Mesodermal cell (in vitro differentiated cells): ENCODE measurements at regions not wholly inside any gene's neighbourhood (a gene's known extent, or its start where the extent isn't known, plus 50 kb on each side); places are given as distances from the start of the nearest gene placed in this dataset.

Source experiments
- H3K27ac ChIP-seq: 2 replicates; pipeline ENCODE4 v1.7.0; 2013; ENCODE audit warnings: mild to moderate bottlenecking, low read depth, low read length, moderate library complexity; ENCODE audit not compliant: severe bottlenecking
- H3K36me3 ChIP-seq: 2 replicates; pipeline ENCODE4 v1.7.1; 2013; ENCODE audit warnings: mild to moderate bottlenecking, low read length, moderate library complexity; ENCODE audit not compliant: control insufficient read depth, insufficient read depth
- H3K4me1 ChIP-seq: one replicate; pipeline ENCODE4 v1.7.1; 2013; ENCODE audit warnings: mild to moderate bottlenecking, low read length; ENCODE audit not compliant: insufficient read depth, control insufficient read depth, poor library complexity, severe bottlenecking
- H3K4me3 ChIP-seq: 2 replicates; pipeline ENCODE4 v1.7.0; 2013; ENCODE audit warnings: low read length, control low read depth, mild to moderate bottlenecking; ENCODE audit not compliant: insufficient read depth, poor library complexity, severe bottlenecking; ENCODE audit errors: extremely low read depth
- H3K9me3 ChIP-seq: 2 replicates; pipeline ENCODE4 v1.7.1; 2013; ENCODE audit warnings: mild to moderate bottlenecking, low read length, moderate library complexity; ENCODE audit not compliant: control insufficient read depth
- WGBS, 2 experiments: methylation state at CpG; one replicate each; pipeline ENCODE4 v1.1.5; 2013; ENCODE audit warnings: missing lambda C conversion rate in 2 of 2; ENCODE audit not compliant: insufficient coverage in 2 of 2; 5-methylcytosine and 5-hydroxymethylcytosine counted together

DNA sequence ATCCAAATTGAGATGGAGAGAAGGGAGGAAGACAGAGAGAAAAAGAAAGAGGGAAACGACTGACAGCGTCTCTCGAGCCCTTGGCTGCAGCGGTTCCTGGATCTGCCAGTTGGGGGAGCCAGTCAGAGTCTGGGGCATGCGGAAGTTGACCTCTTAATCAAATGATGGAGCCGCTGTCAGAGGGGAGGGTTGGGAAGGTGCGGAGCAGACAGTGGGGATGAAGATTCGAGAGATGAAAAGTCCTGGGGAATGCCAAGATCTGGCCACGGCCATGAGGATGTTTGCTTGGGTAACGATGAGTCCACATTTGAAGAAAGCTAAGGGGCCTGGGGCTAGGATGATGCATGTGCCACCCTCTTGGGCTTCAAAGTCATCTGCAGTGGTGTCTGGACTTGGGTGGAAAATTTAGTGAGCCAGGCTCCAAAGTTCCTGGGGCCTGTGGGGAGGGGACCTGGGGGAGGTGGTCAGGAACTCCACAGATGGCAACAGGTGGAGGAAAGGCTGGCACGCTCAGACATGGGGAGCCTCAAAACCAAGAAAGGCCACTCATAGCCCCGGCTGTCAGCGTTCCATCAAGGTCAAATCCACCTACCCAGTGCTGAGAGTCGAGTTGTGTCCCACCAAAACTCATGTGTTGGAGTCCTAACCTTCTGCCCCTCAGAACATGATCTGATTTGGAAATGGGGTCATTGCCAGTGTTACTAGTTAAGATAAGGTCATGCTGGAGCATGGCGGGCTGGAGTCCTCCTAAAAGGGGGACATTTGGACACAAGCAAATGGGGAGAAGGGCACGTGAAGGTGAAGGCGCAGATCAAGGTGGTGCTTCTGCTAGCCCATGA is 200.1 kb downstream of the NDUFA10 start:
- Histone ChIP-seq H3K27ac (no peak overlapping the region), H3K36me3 (no peaks in the 10 kb centered on the region), H3K4me1 (no peaks in the 10 kb centered on the region), H3K4me3 (no peak overlapping the region), H3K9me3 (no peaks in the 10 kb centered on the region)
- 84 to 88% methylated on average over 17 of the region's 17 CpGs for WGBS, 2 experiments

DNA sequence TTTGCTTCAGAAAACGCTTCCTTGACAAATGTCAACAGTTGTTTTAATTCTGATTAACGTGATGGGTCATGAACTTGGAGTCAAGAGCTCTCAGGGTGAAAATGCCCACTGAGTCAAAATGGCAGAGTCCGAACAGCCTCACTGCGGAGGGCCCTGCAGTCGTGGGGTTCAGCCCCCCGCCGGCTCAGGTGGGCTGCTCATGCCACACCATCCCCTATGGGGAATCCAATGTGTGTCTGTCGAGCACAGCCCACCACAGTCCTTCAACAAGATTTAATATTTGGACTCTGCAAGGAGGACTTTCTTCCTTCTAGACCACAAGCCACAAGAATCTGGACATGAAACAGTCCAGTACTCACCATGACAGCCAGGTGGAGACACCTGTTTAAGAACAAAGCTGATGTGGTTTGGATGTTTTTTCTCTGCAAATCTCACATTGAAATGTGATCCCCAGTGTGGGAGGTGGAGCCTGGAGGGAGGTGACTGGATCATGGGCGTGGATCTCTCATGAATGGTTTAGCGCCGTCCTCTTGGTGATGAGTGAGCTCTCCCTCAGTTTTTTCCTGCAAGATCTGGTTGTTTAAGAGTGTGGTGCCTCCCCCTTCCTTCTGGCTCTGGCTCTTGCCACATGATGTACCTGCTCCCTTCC is 201.0 kb downstream of the NDUFA10 start:
- no peak overlapping the region for H3K4me3 ChIP-seq
- no peaks in the 10 kb centered on the region for H3K36me3 ChIP-seq
- WGBS, 2 experiments: 74 to 78% methylated on average over 10 of the region's 11 CpGs
- H3K9me3 ChIP-seq: no peaks in the 10 kb centered on the region
- no peaks in the 10 kb centered on the region for H3K4me1 ChIP-seq
- H3K27ac ChIP-seq: no peak overlapping the region

DNA sequence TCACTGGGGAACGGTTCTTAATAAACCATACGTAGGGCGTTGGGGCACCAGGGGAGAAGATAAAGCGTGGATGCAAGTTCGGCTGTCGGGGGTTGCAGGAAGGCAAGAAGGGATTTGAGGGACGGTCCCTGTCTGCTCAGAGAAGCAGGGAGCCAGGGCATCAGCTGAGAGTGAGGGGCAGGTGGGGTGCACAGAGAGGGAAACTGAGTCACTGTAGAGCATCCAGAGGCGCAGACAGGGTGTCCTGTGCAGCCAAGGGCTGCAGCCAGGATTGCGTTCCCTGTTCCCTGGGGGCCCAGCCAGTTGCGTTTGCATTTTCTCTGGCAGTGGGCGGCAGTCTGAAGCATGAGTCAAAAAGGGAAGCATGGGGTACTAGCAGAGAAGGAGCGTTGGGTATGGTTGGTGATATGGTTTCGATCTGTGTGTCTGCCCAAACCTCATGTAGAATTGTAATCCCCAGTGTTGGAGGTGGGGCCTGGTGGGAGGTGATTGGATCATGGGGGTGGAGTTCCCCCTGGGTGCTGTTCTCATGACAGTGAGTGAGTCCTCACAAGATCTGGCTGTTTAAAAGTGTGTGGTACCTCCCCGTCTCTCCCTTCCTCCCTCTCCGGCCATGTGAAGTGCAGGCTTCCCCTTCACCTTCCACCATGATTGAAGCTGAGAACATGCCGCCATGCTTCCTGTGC is 202.9 kb downstream of the NDUFA10 start:
- Histone ChIP-seq H3K4me3 (no peak overlapping the region), H3K4me1 (no peaks in the 10 kb centered on the region), H3K9me3 (no peaks in the 10 kb centered on the region), H3K36me3 (no peaks in the 10 kb centered on the region), H3K27ac (no peak overlapping the region)
- WGBS, 2 experiments: 88 to 92% methylated on average over 13 to 15 of the region's 16 CpGs

DNA sequence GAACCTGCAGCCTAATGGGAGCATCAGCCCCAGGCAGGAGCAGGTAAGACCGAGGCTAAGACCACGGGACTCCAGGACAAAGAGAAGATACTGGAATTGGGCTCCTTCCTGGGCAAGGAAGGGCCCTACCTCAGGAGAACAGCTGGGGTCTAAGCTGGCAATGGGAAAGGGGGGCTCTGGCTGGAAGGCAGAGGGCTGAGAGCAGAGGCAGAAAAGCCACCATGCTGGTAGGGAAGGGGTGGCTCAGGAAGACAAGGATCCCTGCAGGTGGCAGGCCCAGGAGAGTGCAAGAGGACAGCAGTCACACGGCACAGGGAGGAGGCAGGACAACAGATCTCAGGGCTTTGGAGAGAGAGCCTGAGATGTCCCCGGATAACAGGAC is 203.5 kb downstream of the NDUFA10 start:
- no peaks in the 10 kb centered on the region for H3K4me1 ChIP-seq
- 73 to 83% methylated on average over 4 of the region's 4 CpGs for WGBS, 2 experiments
- H3K4me3 ChIP-seq: no peak overlapping the region
- no peaks in the 10 kb centered on the region for H3K9me3 ChIP-seq
- H3K36me3 ChIP-seq: no peaks in the 10 kb centered on the region
- H3K27ac ChIP-seq: no peak overlapping the region

DNA sequence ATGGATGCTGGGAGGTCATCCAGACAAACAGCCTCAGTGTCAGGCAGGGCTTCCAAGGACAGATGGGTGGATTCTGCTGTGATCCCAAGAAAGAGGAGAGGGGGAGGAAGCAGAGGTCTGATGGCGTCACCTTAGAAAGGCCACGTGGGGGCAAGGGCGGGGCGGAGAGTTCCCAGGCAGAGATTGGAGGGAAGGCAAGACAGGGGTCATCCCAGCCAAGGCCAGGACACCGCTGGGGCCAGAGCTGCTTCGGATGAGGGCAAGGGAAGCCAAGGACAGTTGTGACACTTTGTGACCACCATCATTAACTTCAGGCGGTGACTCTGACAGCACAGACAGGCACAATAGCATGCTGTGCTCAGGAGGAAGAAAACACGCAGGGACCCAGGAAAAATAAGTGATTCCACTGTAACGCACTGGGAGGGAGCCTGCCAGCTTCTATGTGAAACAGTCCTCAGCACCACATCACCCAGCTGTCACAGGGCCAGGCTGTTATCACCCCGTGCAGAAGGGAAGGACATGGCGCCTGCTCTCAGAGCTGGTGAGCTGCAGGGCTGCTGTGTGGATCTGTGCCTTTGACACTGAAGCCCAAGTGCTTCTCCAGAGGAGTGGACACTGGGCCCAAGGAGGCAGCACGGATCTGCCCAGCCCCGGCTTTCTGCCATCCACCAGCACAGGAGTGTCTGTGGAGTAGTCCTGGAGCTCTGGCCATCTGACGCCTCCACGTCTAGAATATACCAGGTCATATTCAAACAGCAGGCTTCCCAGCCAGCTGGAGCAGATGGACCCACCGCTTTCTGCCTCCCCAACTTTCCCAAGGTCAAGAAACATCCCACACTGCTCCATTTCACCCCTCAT is 204.1 kb downstream of the NDUFA10 start:
- Histone ChIP-seq H3K27ac (no peak overlapping the region), H3K4me1 (no peaks in the 10 kb centered on the region), H3K9me3 (no peaks in the 10 kb centered on the region), H3K4me3 (no peak overlapping the region), H3K36me3 (no peaks in the 10 kb centered on the region)
- 89% methylated on average over 14 to 16 of the region's 16 CpGs for WGBS, 2 experiments

DNA sequence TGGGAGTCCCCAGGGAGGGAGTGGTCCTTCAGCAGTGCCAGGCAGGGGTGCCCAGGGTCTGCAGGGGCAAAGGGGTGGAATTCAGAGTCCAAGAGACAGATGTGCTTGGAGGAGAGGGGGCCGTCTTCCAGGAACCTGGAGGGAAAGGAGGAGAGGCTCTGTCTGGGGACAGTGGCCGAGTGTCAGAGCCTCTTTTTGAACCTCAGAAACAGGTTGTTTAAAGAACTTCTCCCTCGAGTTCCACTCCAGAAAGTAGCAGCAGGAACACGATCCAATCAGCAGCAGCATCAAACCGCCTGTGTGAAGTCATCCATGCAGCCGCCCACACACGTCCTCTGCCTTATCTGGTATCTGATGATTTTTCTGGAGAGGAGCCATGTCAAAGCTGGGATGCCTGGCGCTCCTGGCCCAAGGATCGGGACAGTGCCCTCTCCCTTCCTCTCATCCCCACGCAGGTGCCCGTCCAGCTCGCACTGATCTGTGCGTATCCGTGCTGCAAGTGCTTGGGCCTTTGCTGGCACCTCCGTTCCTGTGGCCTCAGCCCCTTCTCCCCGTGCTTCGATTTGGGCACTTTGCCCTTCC is 205.1 kb downstream of the NDUFA10 start:
- H3K4me3 ChIP-seq: no peak overlapping the region
- no peaks in the 10 kb centered on the region for H3K9me3 ChIP-seq
- H3K4me1 ChIP-seq: peaks cover 6% of the 10 kb centered on the region
- WGBS, 2 experiments: 78 to 85% methylated on average over 17 of the region's 17 CpGs
- H3K27ac ChIP-seq: no peak overlapping the region
- H3K36me3 ChIP-seq: no peaks in the 10 kb centered on the region

DNA sequence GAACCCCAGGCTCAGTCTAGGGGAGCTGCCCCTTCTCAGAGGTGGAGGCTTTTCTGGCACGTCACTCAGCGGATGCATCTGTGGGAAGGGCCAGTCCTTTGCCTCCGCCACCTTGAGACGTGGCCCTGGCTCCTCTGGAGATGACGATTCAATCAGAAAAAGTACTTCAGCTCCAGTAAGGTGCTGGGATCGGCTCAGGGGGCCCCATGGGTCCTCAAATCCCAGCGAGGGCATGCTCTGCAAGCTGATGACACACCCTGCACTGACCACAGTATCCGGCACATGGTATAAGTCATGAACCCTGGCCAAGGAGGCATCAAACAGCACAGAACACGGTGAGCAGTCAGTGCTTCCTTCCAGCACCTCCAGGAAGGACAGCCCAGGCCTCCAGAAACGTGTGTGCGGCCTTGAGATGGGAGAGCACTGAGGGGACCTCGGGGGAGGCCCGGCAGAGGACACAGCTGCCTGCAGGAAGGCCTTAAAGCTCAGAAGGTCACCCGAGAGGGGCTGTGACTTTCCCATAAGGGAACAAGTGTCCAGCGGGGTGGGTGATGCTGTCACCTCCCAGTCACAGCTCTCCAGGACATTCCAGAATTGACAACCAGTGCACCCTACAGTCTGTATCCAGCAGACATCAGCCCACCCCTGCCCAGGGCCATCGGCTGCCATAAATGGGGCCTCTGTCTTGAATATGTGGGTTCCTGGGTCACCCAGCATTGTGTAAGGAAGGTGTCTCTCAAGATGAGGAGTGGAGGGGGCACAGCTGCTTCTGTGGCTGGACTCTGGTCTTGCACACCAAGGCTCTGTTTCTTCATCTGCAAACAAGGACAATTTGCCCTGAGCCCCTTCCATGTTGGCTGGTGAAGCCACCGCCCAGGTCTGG is 205.8 kb downstream of the NDUFA10 start:
- Histone ChIP-seq H3K36me3 (no peaks in the 10 kb centered on the region), H3K4me1 (peaks cover 7% of the 10 kb centered on the region), H3K27ac (no peak overlapping the region), H3K4me3 (no peak overlapping the region), H3K9me3 (no peaks in the 10 kb centered on the region)
- WGBS, 2 experiments: 89 to 91% methylated on average over 15 to 17 of the region's 17 CpGs

DNA sequence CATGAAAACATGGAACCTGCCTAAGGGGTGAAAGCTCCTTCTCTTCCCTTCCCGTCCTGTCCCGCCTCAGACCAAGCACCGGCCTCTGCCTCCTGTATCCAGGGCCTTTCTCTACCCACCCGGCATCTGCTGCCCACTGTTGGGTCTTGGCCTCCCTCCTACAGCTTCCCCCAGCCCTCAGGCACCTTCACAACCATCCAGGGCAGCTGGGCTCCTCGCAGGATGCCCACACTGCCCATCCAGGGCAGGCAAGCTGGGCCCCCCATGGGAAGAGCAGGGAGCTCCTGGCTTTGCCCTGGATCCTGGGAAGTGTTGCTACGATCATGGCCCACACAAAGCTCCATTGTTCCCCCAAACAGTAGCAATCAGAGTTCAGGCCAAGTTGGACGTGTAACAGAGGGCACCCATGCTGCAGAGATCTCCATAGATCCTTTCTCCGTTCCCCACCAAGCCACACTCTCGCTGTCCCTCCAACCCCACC is 206.6 kb downstream of the NDUFA10 start:
- 72 to 80% methylated on average over 4 to 9 of the region's 9 CpGs for WGBS, 2 experiments
- Histone ChIP-seq H3K9me3 (no peaks in the 10 kb centered on the region), H3K4me1 (peaks cover 7% of the 10 kb centered on the region)

DNA sequence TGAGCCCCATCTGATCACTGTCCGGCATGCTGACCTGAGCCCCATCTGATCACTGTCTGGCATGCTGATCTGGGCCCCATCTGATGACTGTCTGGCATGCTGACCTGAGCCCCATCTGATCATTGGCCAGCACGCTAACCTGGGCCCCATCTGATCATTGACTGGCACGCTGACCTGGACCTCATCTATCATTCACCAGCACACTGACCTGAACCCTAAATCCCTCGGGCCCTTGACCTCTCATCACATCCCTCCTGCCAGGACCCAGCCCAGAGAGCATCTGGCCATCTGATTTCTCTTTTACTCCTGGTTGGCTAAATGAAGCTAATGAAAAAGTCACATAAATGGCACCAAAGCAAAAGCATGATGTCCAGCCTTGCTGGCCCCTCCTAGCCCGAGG is 207.1 kb downstream of the NDUFA10 start:
- WGBS, 2 experiments: 89 to 90% methylated on average over 5 of the region's 5 CpGs
- Histone ChIP-seq H3K9me3 (no peaks in the 10 kb centered on the region), H3K27ac (no peak overlapping the region), H3K4me1 (peaks cover 7% of the 10 kb centered on the region), H3K4me3 (no peak overlapping the region), H3K36me3 (no peaks in the 10 kb centered on the region)

More for the DNA sequence above, 206.6 kb downstream of the NDUFA10 start:
- H3K27ac ChIP-seq: no peak overlapping the region
- no peaks in the 10 kb centered on the region for H3K36me3 ChIP-seq
- H3K4me3 ChIP-seq: no peak overlapping the region
